ENCODE measurements at regions not wholly inside any gene's neighbourhood (a gene's known extent, or its start where the extent isn't known, plus 50 kb on each side); places are given as distances from the start of the nearest gene placed in this dataset.

DNA sequence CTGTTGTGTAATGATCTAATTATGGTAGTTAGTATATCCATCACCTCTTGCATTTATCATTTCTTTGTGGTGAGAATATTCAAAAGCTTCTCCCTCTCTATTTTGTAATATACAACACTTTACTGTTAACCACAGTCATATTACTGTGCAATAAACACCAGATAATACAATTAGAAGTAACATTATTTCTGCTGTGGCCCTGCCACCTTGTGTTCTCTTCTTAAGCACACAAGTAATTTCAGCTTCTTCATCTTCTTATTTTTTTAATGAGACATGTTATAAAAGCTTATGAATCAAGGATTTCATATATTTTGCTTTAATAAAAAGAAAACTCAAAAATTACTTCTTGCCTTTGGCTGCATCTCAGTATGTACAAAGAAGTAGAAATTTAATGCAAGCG, 675.2 kb upstream of the INTU start:
- H3K4me3 ChIP-seq (ENCODE audit: low read length), result no peak overlapping the region
- no peaks in the 10 kb centered on the region; the same call in 1 of the 2 replicates for H3K9me3 ChIP-seq (ENCODE audit: low read length)
- H2AFZ ChIP-seq (ENCODE audit: low read length), result no peak overlapping the region
- no peak overlapping the region for H3K27ac ChIP-seq (ENCODE audit: low read length)
- no peaks in the 10 kb centered on the region for H4K20me1 ChIP-seq (ENCODE audit: insufficient read depth, low read depth, low read length)
- no peak for DNase-seq
- no peak overlapping the region for H3K9ac ChIP-seq (ENCODE audit: low read length)
- no peaks in the 10 kb centered on the region for H3K79me2 ChIP-seq (ENCODE audit: low read length)
- H3K27me3 ChIP-seq (ENCODE audit: low read length), result no peaks in the 10 kb centered on the region
- no peak overlapping the region for H3K4me2 ChIP-seq (ENCODE audit: low read depth, low read length, poor library complexity, severe bottlenecking)
- H3K4me1 ChIP-seq (ENCODE audit: low read length), result no peaks in the 10 kb centered on the region
- H3K9me2 ChIP-seq (replicated peaks; ENCODE audit: insufficient read depth, low read length), result no peaks in the 10 kb centered on the region
- no peaks in the 10 kb centered on the region for H3K36me3 ChIP-seq (ENCODE audit: insufficient read depth, low read length)

DNA sequence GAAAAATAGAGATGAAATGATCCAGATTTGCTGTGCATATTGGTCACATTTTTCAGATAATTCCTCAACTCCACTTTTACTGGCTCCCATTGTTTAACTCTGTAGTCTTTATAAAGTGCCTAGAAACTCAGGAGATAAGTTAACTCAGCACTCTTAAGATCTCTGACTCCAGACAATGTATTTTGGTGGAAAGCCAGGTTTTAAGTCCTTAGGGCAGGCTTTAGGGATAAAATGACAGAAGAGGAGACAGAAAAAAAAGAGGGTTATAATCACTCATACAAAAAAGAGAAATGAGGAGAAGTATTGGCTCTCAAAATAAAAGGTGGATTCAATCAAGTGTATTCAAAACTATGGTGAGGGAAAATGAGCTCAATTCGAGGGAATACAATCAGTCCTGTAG, 674.8 kb upstream of the INTU start:
- H3K4me1 ChIP-seq (ENCODE audit: low read length), result no peaks in the 10 kb centered on the region
- no peak for DNase-seq
- H3K9ac ChIP-seq (ENCODE audit: low read length), result no peak overlapping the region
- H3K36me3 ChIP-seq (ENCODE audit: insufficient read depth, low read length), result no peaks in the 10 kb centered on the region
- H3K27ac ChIP-seq (ENCODE audit: low read length), result no peak overlapping the region
- H3K9me3 ChIP-seq (ENCODE audit: low read length), result no peaks in the 10 kb centered on the region; the same call in 1 of the 2 replicates
- no peak overlapping the region for H2AFZ ChIP-seq (ENCODE audit: low read length)
- no peaks in the 10 kb centered on the region for H4K20me1 ChIP-seq (ENCODE audit: insufficient read depth, low read depth, low read length)
- H3K9me2 ChIP-seq (replicated peaks; ENCODE audit: insufficient read depth, low read length), result no peaks in the 10 kb centered on the region
- H3K27me3 ChIP-seq (ENCODE audit: low read length), result no peaks in the 10 kb centered on the region
- H3K4me2 ChIP-seq (ENCODE audit: low read depth, low read length, poor library complexity, severe bottlenecking), result no peak overlapping the region
- no peaks in the 10 kb centered on the region for H3K79me2 ChIP-seq (ENCODE audit: low read length)
- no peak overlapping the region for H3K4me3 ChIP-seq (ENCODE audit: low read length)

DNA sequence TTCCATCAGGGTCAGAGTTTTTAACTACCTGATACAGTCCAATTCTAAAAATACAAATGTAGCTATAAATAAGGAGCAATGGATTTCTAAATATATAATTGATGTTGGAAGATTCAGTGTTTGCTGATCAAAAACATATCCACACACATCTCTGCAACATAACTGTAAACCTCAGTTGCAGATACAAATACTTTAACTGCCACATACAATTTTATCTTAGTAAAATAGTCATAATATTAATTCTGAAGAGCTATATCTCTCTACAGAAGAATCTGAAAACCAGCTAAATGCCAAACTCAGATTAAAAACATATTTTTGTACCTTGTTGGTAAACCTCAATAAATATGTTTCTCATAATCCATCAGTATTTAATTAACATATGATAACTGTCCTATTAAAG, 674.3 kb upstream of the INTU start:
- no peak overlapping the region for H2AFZ ChIP-seq (ENCODE audit: low read length)
- H3K9me3 ChIP-seq (ENCODE audit: low read length), result no peaks in the 10 kb centered on the region; the same call in 1 of the 2 replicates
- no peak overlapping the region for H3K9ac ChIP-seq (ENCODE audit: low read length)

DNA sequence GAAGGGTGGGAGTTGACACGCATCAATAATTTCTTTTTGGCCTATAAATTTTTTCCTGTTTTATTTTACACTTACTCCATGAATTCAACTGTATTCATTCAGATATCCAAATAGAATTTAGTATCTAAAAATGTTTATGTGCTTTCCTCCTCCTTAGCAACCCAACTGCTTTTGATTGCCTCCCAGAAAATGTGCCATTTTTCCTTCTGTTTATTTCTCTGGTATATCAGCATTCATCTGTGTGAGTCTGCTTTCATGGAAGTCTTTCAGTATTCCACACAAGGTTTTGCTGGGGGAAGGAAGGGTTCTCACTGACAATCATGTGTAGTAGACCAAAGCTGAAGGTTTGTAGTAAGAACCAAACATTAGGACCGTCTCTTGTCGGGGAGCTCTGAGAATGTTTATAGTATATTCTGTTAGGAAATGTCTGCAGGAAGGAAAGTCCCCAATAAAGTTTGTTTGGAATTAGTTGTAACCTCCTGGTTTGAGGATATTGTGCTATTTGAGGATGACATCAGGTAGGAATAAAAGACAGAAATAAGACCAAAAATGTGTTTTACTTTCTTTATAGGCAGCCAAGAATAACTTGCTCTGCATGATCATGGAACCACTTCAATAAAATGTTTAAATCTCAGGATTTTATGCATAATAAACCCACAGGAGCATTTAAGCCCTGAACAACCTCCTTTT, 673.6 kb upstream of the INTU start:
- Histone ChIP-seq H3K4me2 (ENCODE audit: low read depth, low read length, poor library complexity, severe bottlenecking) (no peak overlapping the region), H3K27ac (ENCODE audit: low read length) (no peak overlapping the region), H2AFZ (ENCODE audit: low read length) (no peak overlapping the region), H4K20me1 (ENCODE audit: insufficient read depth, low read depth, low read length) (no peaks in the 10 kb centered on the region), H3K27me3 (ENCODE audit: low read length) (no peaks in the 10 kb centered on the region), H3K9me3 (ENCODE audit: low read length) (no peaks in the 10 kb centered on the region; the same call in 1 of the 2 replicates), H3K79me2 (ENCODE audit: low read length) (no peaks in the 10 kb centered on the region), H3K36me3 (ENCODE audit: insufficient read depth, low read length) (no peaks in the 10 kb centered on the region), H3K9me2 (replicated peaks; ENCODE audit: insufficient read depth, low read length) (no peaks in the 10 kb centered on the region), H3K4me3 (ENCODE audit: low read length) (no peak overlapping the region), H3K4me1 (ENCODE audit: low read length) (no peaks in the 10 kb centered on the region), H3K9ac (ENCODE audit: low read length) (no peak overlapping the region)
- no peak for DNase-seq

More for the DNA sequence above, 674.3 kb upstream of the INTU start:
- DNase-seq, result no peak
- Histone ChIP-seq H3K79me2 (ENCODE audit: low read length) (no peaks in the 10 kb centered on the region), H3K36me3 (ENCODE audit: insufficient read depth, low read length) (no peaks in the 10 kb centered on the region), H3K9me2 (replicated peaks; ENCODE audit: insufficient read depth, low read length) (no peaks in the 10 kb centered on the region), H3K4me2 (ENCODE audit: low read depth, low read length, poor library complexity, severe bottlenecking) (no peak overlapping the region), H3K4me1 (ENCODE audit: low read length) (no peaks in the 10 kb centered on the region), H4K20me1 (ENCODE audit: insufficient read depth, low read depth, low read length) (no peaks in the 10 kb centered on the region), H3K27me3 (ENCODE audit: low read length) (no peaks in the 10 kb centered on the region), H3K27ac (ENCODE audit: low read length) (no peak overlapping the region), H3K4me3 (ENCODE audit: low read length) (no peak overlapping the region)

DNA sequence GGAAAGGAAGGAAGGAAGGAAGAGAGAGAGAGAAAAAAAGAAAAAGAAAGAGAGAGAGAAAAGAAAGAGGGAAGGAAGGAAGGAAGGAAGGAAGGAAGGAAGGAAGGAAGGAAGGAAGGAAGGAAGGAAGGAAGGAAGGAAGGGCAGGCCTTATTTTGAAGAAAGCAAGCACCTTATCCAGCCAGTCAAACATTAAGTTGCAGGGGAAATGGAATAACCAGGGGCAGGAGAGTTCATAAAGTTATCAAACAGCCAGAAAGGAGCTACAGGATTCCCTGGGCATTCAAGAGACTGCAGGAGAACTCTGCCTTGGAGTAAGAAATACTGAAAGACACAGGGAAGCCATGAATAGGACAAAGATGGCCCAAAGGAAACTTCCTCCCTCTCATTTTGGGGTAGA, 672.0 kb upstream of the INTU start:
- Histone ChIP-seq H3K27me3 (ENCODE audit: low read length) (no peaks in the 10 kb centered on the region), H3K9me2 (replicated peaks; ENCODE audit: insufficient read depth, low read length) (no peaks in the 10 kb centered on the region), H2AFZ (ENCODE audit: low read length) (no peak overlapping the region), H3K9ac (ENCODE audit: low read length) (no peak overlapping the region), H3K4me2 (ENCODE audit: low read depth, low read length, poor library complexity, severe bottlenecking) (no peak overlapping the region), H3K79me2 (ENCODE audit: low read length) (no peaks in the 10 kb centered on the region), H3K4me3 (ENCODE audit: low read length) (no peak overlapping the region), H3K36me3 (ENCODE audit: insufficient read depth, low read length) (no peaks in the 10 kb centered on the region), H3K4me1 (ENCODE audit: low read length) (no peaks in the 10 kb centered on the region), H3K9me3 (ENCODE audit: low read length) (no peaks in the 10 kb centered on the region), H4K20me1 (ENCODE audit: insufficient read depth, low read depth, low read length) (no peaks in the 10 kb centered on the region), H3K27ac (ENCODE audit: low read length) (no peak overlapping the region)
- no peak for DNase-seq

DNA sequence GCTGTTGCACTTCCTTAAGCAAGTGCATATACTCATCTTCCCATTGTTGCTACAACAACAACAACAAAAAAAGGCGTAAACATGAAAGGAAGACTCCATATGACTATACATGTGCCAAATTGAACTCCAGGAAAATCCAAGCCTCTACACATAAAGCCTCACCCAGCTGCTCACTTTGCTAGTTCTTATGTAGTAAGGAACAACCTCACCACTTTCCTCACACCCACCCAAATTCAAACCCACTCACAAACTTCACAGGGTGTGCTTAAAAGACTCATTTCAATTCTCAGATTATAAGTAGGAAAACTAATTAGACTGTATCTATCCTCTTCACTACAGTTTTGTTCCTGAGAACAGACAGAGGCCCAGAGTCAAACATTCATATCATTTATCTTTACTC, 671.1 kb upstream of the INTU start:
- H3K27me3 ChIP-seq (ENCODE audit: low read length), result no peaks in the 10 kb centered on the region
- no peak overlapping the region for H2AFZ ChIP-seq (ENCODE audit: low read length)
- H3K36me3 ChIP-seq (ENCODE audit: insufficient read depth, low read length), result no peaks in the 10 kb centered on the region
- H4K20me1 ChIP-seq (ENCODE audit: insufficient read depth, low read depth, low read length), result no peaks in the 10 kb centered on the region
- H3K9me2 ChIP-seq (replicated peaks; ENCODE audit: insufficient read depth, low read length), result no peaks in the 10 kb centered on the region
- no peak overlapping the region for H3K9ac ChIP-seq (ENCODE audit: low read length)
- H3K4me1 ChIP-seq (ENCODE audit: low read length), result no peaks in the 10 kb centered on the region
- no peak overlapping the region for H3K4me2 ChIP-seq (ENCODE audit: low read depth, low read length, poor library complexity, severe bottlenecking)
- H3K79me2 ChIP-seq (ENCODE audit: low read length), result no peaks in the 10 kb centered on the region
- no peak overlapping the region for H3K27ac ChIP-seq (ENCODE audit: low read length)
- H3K4me3 ChIP-seq (ENCODE audit: low read length), result no peak overlapping the region
- H3K9me3 ChIP-seq (ENCODE audit: low read length), result no peaks in the 10 kb centered on the region
- DNase-seq, result no peak

DNA sequence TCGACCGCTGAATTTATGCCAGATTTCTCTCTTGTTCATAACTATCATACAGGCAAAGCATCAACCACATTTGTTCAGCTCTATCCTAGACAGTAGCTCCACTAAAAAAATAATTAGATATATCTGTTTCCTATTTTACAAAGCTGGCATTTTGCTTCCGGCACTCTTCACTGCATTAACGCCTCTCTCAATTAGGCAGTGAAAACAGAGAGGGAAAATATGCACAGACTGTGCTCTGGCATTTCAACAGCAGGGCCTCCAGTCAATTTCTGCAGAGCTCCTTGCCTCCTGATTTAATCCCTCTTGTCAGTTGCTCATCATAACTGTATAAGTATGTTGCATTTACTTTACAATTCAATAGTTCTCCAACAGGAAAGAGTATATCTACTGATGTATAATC, 666.9 kb upstream of the INTU start:
- H3K79me2 ChIP-seq (ENCODE audit: low read length), result no peaks in the 10 kb centered on the region
- H3K9ac ChIP-seq (ENCODE audit: low read length), result no peak overlapping the region
- H3K4me1 ChIP-seq (ENCODE audit: low read length), result no peaks in the 10 kb centered on the region
- no peak overlapping the region for H3K4me2 ChIP-seq (ENCODE audit: low read depth, low read length, poor library complexity, severe bottlenecking)
- H3K27ac ChIP-seq (ENCODE audit: low read length), result no peak overlapping the region
- H3K36me3 ChIP-seq (ENCODE audit: insufficient read depth, low read length), result no peaks in the 10 kb centered on the region
- no peak overlapping the region for H3K4me3 ChIP-seq (ENCODE audit: low read length)
- no peak for DNase-seq
- no peaks in the 10 kb centered on the region for H4K20me1 ChIP-seq (ENCODE audit: insufficient read depth, low read depth, low read length)
- no peak overlapping the region for H2AFZ ChIP-seq (ENCODE audit: low read length)
- no peaks in the 10 kb centered on the region for H3K9me2 ChIP-seq (replicated peaks; ENCODE audit: insufficient read depth, low read length)
- H3K9me3 ChIP-seq (ENCODE audit: low read length), result no peaks in the 10 kb centered on the region; the same call in 1 of the 2 replicates
- no peaks in the 10 kb centered on the region for H3K27me3 ChIP-seq (ENCODE audit: low read length)

DNA sequence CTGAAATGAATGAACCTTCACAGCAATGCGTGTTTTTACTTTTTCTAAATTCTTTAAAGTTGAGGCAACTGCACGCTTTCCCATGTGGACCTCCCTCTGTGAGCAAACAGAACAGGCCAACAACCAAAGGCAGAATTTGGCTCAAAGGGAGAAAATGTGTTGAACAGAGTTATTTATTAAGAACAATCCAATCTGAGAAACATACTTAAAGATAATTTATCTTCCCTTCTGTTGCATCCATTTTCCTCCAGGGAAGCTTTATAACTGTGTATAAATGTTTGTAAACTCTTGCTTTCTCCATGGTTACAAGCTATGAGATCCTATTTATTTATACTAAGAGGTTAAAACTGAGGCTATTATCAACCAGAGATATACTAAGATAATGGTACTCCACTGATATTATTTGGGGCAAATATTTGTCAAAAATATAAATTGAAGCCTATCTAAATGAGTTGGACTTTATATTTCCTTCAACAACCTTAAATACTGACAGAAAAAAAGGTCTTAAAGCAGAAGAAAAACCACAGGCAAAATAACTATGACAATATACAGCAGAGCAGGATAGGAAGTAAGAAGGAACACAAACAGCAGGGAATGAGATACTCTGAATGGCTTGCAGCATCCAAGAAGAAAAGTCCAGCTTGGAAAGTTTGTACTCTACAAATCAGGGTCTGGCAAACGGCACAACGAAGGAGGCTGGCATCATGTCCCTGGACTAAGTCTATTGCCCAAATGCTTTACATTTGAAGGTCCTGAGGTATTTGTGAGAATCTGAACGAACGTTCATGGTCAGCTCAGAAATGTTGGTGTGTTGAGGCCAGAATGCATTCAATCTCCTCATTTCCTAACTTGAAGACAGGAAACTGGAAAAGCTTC, 663.2 kb upstream of the INTU start:
- H3K9me2 ChIP-seq (replicated peaks; ENCODE audit: insufficient read depth, low read length), result no peaks in the 10 kb centered on the region; the same call in 1 of the 2 replicates
- DNase-seq, result no peak
- no peak overlapping the region for H3K27ac ChIP-seq (ENCODE audit: low read length)
- no peaks in the 10 kb centered on the region for H4K20me1 ChIP-seq (ENCODE audit: insufficient read depth, low read depth, low read length)
- H3K4me2 ChIP-seq (ENCODE audit: low read depth, low read length, poor library complexity, severe bottlenecking), result no peak overlapping the region
- H3K79me2 ChIP-seq (ENCODE audit: low read length), result no peaks in the 10 kb centered on the region
- no peaks in the 10 kb centered on the region for H3K27me3 ChIP-seq (ENCODE audit: low read length)
- no peaks in the 10 kb centered on the region for H3K36me3 ChIP-seq (ENCODE audit: insufficient read depth, low read length)
- H3K4me3 ChIP-seq (ENCODE audit: low read length), result no peak overlapping the region
- no peak overlapping the region for H2AFZ ChIP-seq (ENCODE audit: low read length)
- no peak overlapping the region for H3K9ac ChIP-seq (ENCODE audit: low read length)
- H3K4me1 ChIP-seq (ENCODE audit: low read length), result no peaks in the 10 kb centered on the region
- no peaks in the 10 kb centered on the region; the same call in 1 of the 2 replicates for H3K9me3 ChIP-seq (ENCODE audit: low read length)

All from Karpas-422 (cell line).